Tibial nerve (tissue), 4 donors: ENCODE measurements at regions not wholly inside any gene's neighbourhood (a gene's known extent, or its start where the extent isn't known, plus 50 kb on each side); places are given as distances from the start of the nearest gene placed in this dataset.

ENCODE experiments used
- CTCF ChIP-seq, 5 experiments: fragments of 200-600 bp in 3 of 5; fragments of 450-650 bp in 2 of 5; sonication (generic) in 3 of 5; IDR thresholded peaks; one replicate each; pipeline ENCODE4 v1.5.1; 2016 to 2019; ENCODE audit warnings: antibody characterized with exemption in 5 of 5, mild to moderate bottlenecking in 3 of 5, moderate library complexity in 2 of 5
- EP300 ChIP-seq, 2 donors: sonication (generic); formaldehyde crosslinking; IDR thresholded peaks; one replicate each; pipeline ENCODE4 v1.6.1; 2017; ENCODE audit warnings: antibody characterized with exemption in 2 of 2, mild to moderate bottlenecking in 1 of 2

DNA sequence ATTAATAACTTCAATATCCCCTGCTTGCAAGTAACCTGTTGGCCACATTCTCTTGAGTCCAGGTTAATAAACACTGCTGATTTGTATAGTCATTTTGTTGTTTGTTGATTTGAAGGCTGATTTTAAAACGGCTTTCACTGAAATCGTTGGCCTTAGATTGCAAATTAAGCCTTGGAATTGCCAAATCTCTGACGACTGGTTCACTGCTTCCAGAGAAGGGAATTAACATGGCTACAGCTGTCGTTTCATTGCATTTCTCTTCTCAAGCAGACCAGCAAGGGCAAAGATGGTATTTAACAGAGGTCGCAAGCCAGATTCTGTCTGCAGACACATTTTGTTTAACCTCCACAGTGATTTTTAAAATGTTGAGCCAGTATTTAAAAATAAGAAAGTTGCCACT is 470.9 kb downstream of the TFAP2A start:
- no peak for TF ChIP-seq CTCF (IDR thresholded peaks at IDR 0.05)
- no peak for TF ChIP-seq EP300 (IDR thresholded peaks at IDR 0.05)
